Gastrocnemius medialis (tissue), 4 donors: ENCODE measurements at regions not wholly inside any gene's neighbourhood (a gene's known extent, or its start where the extent isn't known, plus 50 kb on each side); places are given as distances from the start of the nearest gene placed in this dataset.

Experiments
- ATAC-seq, 2 donors: fragments of 150-250 bp; one replicate each; pipeline ENCODE4 v1.9.1; 2016
- DNase-seq, 2 donors: peaks; one replicate each; pipeline ENCODE4 v3.0.0-alpha.2; 2019
- H3K27ac ChIP-seq, 4 donors: fragments of 200-600 bp; sonication (generic); 1 replicate in 1 of 4; 2 replicates in 3 of 4; pipeline ENCODE4 v1.5.1; 2016 to 2018; ENCODE audit warnings: mild to moderate bottlenecking in 2 of 4, moderate library complexity in 1 of 4
- H3K27me3 ChIP-seq, 3 donors: fragments of 200-600 bp; sonication (generic) in 2 of 3; 1 replicate in 1 of 3; 2 replicates in 2 of 3; pipeline versions ENCODE4 v1.5.1 to v1.6.0; 2016 to 2019; ENCODE audit warnings: mild to moderate bottlenecking in 1 of 3, moderate library complexity in 1 of 3
- H3K36me3 ChIP-seq, 2 donors: fragments of 200-600 bp; sonication (generic) in 1 of 2; one replicate each; pipeline ENCODE4 v1.5.1; 2017 to 2018
- H3K4me1 ChIP-seq, 2 donors: fragments of 200-600 bp; sonication (generic) in 1 of 2; one replicate each; pipeline ENCODE4 v1.5.1; 2016 to 2017; ENCODE audit warnings: mild to moderate bottlenecking in 2 of 2
- H3K4me3 ChIP-seq, 4 donors: fragments of 200-600 bp; sonication (generic) in 3 of 4; 1 replicate in 1 of 4; 2 replicates in 3 of 4; pipeline ENCODE4 v1.5.1; 2016 to 2019; ENCODE audit warnings: mild to moderate bottlenecking in 2 of 4
- H3K9me3 ChIP-seq, 3 donors: fragments of 200-600 bp; sonication (generic) in 2 of 3; 1 replicate in 1 of 3; 2 replicates in 2 of 3; pipeline ENCODE4 v1.5.1; 2016 to 2019
- CTCF ChIP-seq, 5 experiments: fragments of 450-650 bp in 3 of 5; fragments of 200-600 bp in 2 of 5; sonication (generic) in 2 of 5; IDR thresholded peaks in 4 of 5; conservative IDR thresholded peaks in 1 of 5; 1 replicate in 4 of 5; 2 replicates in 1 of 5; pipeline ENCODE4 v1.5.1; 2016 to 2019; ENCODE audit warnings: antibody characterized with exemption in 5 of 5, mild to moderate bottlenecking in 3 of 5, moderate library complexity in 3 of 5
- POLR2A ChIP-seq, 2 donors: fragments of 450-650 bp; IDR thresholded peaks; one replicate each; pipeline ENCODE4 v1.6.1; 2017; ENCODE audit warnings: antibody characterized with exemption in 2 of 2, mild to moderate bottlenecking in 2 of 2, moderate library complexity in 2 of 2
- in situ Hi-C, 4 donors: fragments of 200-750 bp; cut with MboI; loops; one replicate each; pipeline versions ENCODE4 v1.15.0 to v1.8.0; 2017; ENCODE audit warnings: low sequenced_read_pairs in 4 of 4
- intact Hi-C: fragments of 100-400 bp; cut with DNase I; formaldehyde crosslinking; loops from one replicate; pipeline ENCODE4 v1.15.1; 2023; ENCODE audit warnings: low total_unique reads

GRCh38 chr2:150856596-150857281 lies 369.3 kb upstream of the RND3 start:
- no peak for TF ChIP-seq POLR2A (IDR thresholded peaks at IDR 0.05)
- no peak for TF ChIP-seq CTCF (IDR thresholded peaks at IDR 0.05 in 4 of 5, conservative IDR thresholded peaks at IDR 0.05 in 1 of 5)
- Histone ChIP-seq H3K4me1 (no peaks in the 10 kb centered on the region), H3K9me3 (no peaks in the 10 kb centered on the region), H3K27me3 (no peaks in the 10 kb centered on the region), H3K36me3 (no peaks in the 10 kb centered on the region), H3K27ac (no peak overlapping the region), H3K4me3 (no peak overlapping the region)
- DNase-seq (no peak), ATAC-seq (no peak)
- in situ Hi-C loops: no loop called here
- intact Hi-C loops: no loop called here

- Histone ChIP-seq H3K27ac (no peak overlapping the region), H3K27me3 (no peaks in the 10 kb centered on the region), H3K4me3 (no peak overlapping the region), H3K36me3 (no peaks in the 10 kb centered on the region), H3K9me3 (no peaks in the 10 kb centered on the region), H3K4me1 (no peaks in the 10 kb centered on the region)
- in situ Hi-C loops: no loop called here
- TF ChIP-seq POLR2A (IDR thresholded peaks at IDR 0.05) (no peak), CTCF (IDR thresholded peaks at IDR 0.05 in 4 of 5, conservative IDR thresholded peaks at IDR 0.05 in 1 of 5) (no peak)
- ATAC-seq (no peak), DNase-seq (no peak)
- intact Hi-C loops: no loop called here
These were observed 365.8 kb upstream of the RND3 start for GRCh38 chr2:150853263-150853662.

- no peak for TF ChIP-seq CTCF (IDR thresholded peaks at IDR 0.05 in 4 of 5, conservative IDR thresholded peaks at IDR 0.05 in 1 of 5)
- TF ChIP-seq POLR2A (IDR thresholded peaks at IDR 0.05): no peak
- Histone ChIP-seq H3K27me3 (no peaks in the 10 kb centered on the region), H3K4me3 (no peak overlapping the region), H3K36me3 (no peaks in the 10 kb centered on the region), H3K4me1 (no peaks in the 10 kb centered on the region), H3K9me3 (no peaks in the 10 kb centered on the region), H3K27ac (no peak overlapping the region)
- ATAC-seq: no peak
- no peak for DNase-seq
- in situ Hi-C loops: no loop called here
- intact Hi-C loops: no loop called here
These were observed 363.2 kb upstream of the RND3 start for GRCh38 chr2:150850641-150851040.

GRCh38 chr2:150847578-150847977 lies 360.1 kb upstream of the RND3 start:
- TF ChIP-seq POLR2A (IDR thresholded peaks at IDR 0.05): no peak
- no peak for TF ChIP-seq CTCF (IDR thresholded peaks at IDR 0.05 in 4 of 5, conservative IDR thresholded peaks at IDR 0.05 in 1 of 5)
- no peak for DNase-seq
- in situ Hi-C loops: no loop called here

GRCh38 chr2:150846691-150847090 lies 359.2 kb upstream of the RND3 start:
- no peak for TF ChIP-seq POLR2A (IDR thresholded peaks at IDR 0.05)
- no peak for TF ChIP-seq CTCF (IDR thresholded peaks at IDR 0.05 in 4 of 5, conservative IDR thresholded peaks at IDR 0.05 in 1 of 5)
- ATAC-seq (no peak), DNase-seq (no peak)
- Histone ChIP-seq H3K9me3 (no peaks in the 10 kb centered on the region), H3K36me3 (no peaks in the 10 kb centered on the region), H3K27me3 (no peaks in the 10 kb centered on the region), H3K4me3 (no peak overlapping the region), H3K27ac (no peak overlapping the region), H3K4me1 (no peaks in the 10 kb centered on the region)
- intact Hi-C loops (no loop called here), in situ Hi-C loops (no loop called here)

More at GRCh38 chr2:150847578-150847977, 360.1 kb upstream of the RND3 start:
- intact Hi-C loops: no loop called here
- Histone ChIP-seq H3K27ac (no peak overlapping the region), H3K27me3 (no peaks in the 10 kb centered on the region), H3K9me3 (no peaks in the 10 kb centered on the region), H3K4me1 (no peaks in the 10 kb centered on the region), H3K36me3 (no peaks in the 10 kb centered on the region), H3K4me3 (no peak overlapping the region)
- no peak for ATAC-seq
